Effector memory CD4-positive, alpha-beta T cell (primary cell): ENCODE measurements at regions not wholly inside any gene's neighbourhood (a gene's known extent, or its start where the extent isn't known, plus 50 kb on each side); places are given as distances from the start of the nearest gene placed in this dataset.

ENCODE experiments used
- DNase-seq, 3 donors: peaks; one replicate each; pipeline ENCODE4 v3.0.0-alpha.2; 2020
- H3K27ac ChIP-seq: 2 replicates; pipeline ENCODE4 v1.7.0; 2013; ENCODE audit warnings: mild to moderate bottlenecking, low read length, moderate library complexity; ENCODE audit not compliant: insufficient read depth, poor library complexity, severe bottlenecking
- H3K27me3 ChIP-seq: replicated peaks from 2 replicates; pipeline ENCODE4 v1.7.0; 2013; ENCODE audit warnings: mild to moderate bottlenecking, low read length; ENCODE audit not compliant: insufficient read depth, control insufficient read depth, poor library complexity, severe bottlenecking
- H3K36me3 ChIP-seq: 2 replicates; pipeline ENCODE4 v1.7.0; 2013; ENCODE audit warnings: mild to moderate bottlenecking, low read length, moderate library complexity; ENCODE audit not compliant: control insufficient read depth, insufficient read depth
- H3K4me1 ChIP-seq: 2 replicates; pipeline ENCODE4 v1.7.0; 2013; ENCODE audit warnings: low read length, mild to moderate bottlenecking; ENCODE audit not compliant: control insufficient read depth, insufficient read depth, poor library complexity, severe bottlenecking
- H3K4me3 ChIP-seq: 2 replicates; pipeline ENCODE4 v1.7.0; 2013; ENCODE audit warnings: low read length, low read depth, mild to moderate bottlenecking; ENCODE audit not compliant: insufficient read depth, poor library complexity, severe bottlenecking
- H3K9me3 ChIP-seq: 2 replicates; pipeline ENCODE4 v1.7.0; 2013; ENCODE audit warnings: mild to moderate bottlenecking, low read length, moderate library complexity; ENCODE audit not compliant: control insufficient read depth

DNA sequence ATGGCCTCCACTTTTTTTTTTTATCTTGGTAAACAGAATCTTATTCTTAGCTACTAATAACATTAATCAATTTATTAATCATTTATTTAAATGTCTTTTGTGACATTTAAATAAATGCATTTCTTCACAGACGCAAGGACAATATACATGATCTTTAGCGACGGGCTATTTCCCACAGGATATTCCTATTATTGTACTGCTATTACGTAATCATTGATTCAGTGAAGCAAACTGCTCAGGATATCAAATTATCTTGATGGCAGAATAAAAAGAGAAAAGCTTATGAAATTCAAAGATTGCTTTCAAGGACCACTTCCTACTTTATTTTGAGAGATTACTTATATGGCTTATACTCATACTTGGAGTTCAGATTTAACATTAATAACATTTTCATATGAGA, 114.1 kb downstream of the FAM9B start:
- DNase-seq, result no peak
- H3K27ac ChIP-seq, result no peak overlapping the region
- H3K4me1 ChIP-seq, result no peaks in the 10 kb centered on the region
- no peaks in the 10 kb centered on the region for H3K27me3 ChIP-seq
- H3K4me3 ChIP-seq, result no peak overlapping the region
- H3K9me3 ChIP-seq, result no peaks in the 10 kb centered on the region
- no peaks in the 10 kb centered on the region for H3K36me3 ChIP-seq

DNA sequence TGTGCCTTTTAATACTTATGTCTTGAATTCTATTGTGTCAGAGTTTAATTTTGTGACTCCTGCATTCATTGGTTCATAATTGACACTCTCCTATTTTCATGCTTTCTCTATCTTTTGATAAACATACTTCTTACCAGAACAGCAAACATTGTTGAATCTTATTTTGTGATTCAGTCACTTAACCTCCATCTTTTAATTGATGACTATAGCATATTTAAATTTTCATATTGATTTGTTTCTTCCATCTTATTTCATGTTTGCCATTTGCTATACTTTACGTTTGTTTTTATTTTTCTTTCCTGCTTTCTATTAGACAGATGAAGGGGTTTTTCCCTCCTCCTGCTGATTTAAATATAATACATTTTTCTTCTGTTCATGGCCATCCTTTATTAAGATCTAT, 115.5 kb upstream of the FAM9A start:
- Histone ChIP-seq H3K27ac (no peak overlapping the region), H3K4me1 (no peaks in the 10 kb centered on the region)

DNA sequence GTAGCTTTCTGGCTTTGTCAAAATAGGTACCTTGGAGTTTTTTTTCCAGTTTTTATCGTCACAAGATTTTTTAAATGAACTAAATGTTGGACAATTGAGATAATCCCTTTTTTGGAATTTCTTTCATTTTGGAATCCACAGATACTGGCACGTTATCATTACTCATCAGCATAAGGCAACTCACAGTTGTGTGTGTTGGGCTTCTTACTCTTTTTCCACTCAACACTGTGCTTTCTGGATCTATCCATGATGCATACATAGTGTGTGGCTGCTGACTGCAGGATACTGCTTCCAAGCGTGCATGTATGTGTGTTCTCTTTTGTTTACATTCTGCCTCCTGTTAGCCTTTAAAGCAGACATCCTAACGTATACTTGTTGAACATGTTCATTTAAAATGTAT, 113.5 kb upstream of the FAM9A start:
- Histone ChIP-seq H3K27me3 (no peaks in the 10 kb centered on the region), H3K9me3 (no peaks in the 10 kb centered on the region), H3K4me1 (no peaks in the 10 kb centered on the region), H3K27ac (no peak overlapping the region), H3K36me3 (no peaks in the 10 kb centered on the region), H3K4me3 (no peak overlapping the region)
- DNase-seq, result no peak

More for the DNA sequence above, 115.5 kb upstream of the FAM9A start:
- DNase-seq, result no peak
- H3K27me3 ChIP-seq, result no peaks in the 10 kb centered on the region
- no peak overlapping the region for H3K4me3 ChIP-seq
- no peaks in the 10 kb centered on the region for H3K36me3 ChIP-seq
- no peaks in the 10 kb centered on the region for H3K9me3 ChIP-seq

DNA sequence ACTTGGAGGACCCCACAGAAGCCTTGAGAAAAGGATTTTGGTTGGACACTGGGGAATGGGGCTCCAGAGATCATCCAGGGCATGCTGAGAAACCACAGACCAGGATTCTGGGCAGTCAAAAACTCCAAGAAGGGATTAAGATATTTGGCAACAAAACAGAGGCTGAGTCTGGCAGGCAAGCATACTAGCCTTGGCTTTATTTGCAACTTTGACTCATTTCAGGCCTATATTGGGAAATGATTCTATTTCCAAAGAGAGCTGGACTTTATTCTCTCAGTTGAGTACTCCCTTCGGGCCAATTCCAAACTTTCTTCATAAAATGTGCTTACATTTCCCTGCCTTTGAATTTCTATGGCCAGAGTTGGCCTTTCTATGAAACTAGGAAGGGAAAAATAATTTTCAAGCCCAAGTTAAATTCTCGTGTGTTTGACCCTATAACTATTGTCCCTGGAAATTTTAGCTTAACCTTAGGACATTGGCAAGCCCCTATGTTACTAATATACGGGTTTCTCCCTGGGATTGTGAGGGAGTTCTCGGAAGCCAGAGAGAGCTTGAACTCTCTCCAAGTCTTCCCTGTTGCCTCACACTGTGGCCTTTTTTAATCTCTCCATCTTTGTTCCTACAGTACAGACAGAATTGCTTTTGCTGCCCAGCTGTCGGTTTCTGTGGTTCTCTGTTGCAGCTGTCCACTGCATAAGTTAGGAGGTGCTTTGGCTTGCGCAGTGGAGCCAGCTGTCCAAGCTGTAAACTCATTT, 112.6 kb upstream of the FAM9A start:
- no peaks in the 10 kb centered on the region for H3K36me3 ChIP-seq
- no peak overlapping the region for H3K27ac ChIP-seq
- no peaks in the 10 kb centered on the region for H3K27me3 ChIP-seq
- H3K4me3 ChIP-seq, result no peak overlapping the region
- no peaks in the 10 kb centered on the region for H3K9me3 ChIP-seq
- H3K4me1 ChIP-seq, result no peaks in the 10 kb centered on the region
- no peak for DNase-seq

DNA sequence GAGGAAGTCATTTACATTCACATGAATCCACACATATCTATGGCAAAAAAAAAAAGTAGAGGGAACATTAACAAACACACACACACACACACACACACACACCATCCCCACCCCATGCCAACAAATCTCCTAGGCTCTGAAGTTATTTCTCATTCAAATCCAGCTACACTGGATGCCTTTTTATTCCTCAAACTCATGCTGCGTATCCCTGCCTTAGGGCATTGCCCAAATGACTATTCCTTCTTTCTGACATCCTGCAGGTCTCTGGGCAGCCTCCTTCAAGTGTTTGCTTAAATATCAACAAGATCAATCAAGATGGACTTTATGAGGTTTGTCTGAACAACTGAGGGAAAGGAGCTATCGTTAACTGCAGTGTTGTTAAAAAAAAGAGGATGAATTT, 106.5 kb upstream of the FAM9A start:
- Histone ChIP-seq H3K27ac (no peak overlapping the region), H3K4me1 (no peaks in the 10 kb centered on the region), H3K27me3 (no peaks in the 10 kb centered on the region), H3K9me3 (no peaks in the 10 kb centered on the region), H3K4me3 (no peak overlapping the region), H3K36me3 (no peaks in the 10 kb centered on the region)
- no peak for DNase-seq

DNA sequence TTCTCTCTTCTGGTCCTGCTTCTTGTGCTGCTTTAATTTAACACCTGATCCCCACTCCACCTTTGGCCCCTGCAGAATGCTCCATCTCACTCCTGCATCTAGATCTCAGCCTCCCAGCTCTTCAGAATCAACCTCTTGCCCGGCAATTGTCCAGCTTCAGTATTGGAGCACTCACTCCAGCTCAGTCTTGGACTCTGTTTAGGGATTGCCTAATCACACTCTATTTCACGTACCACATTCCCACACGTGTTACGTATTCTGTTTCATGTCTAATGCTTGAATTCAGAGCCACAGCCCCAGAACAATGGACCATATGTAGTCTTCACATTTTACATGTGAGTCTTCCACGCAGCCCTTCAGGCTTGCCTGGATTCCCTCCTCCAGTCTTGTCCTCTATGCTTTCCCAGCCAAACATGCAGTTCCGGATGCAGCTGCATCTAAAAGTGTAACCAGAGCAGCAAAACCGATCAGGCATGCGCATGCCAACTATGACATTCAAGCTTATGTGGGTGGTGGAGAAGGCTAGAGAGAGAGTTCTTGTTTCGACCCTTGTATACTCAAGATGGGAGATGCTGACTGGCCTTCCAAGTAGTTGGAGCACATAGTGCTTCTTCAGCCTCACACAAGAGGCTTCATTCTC, 105.2 kb upstream of the FAM9A start:
- Histone ChIP-seq H3K27ac (no peak overlapping the region), H3K27me3 (no peaks in the 10 kb centered on the region), H3K9me3 (no peaks in the 10 kb centered on the region), H3K4me3 (no peak overlapping the region), H3K4me1 (no peaks in the 10 kb centered on the region), H3K36me3 (no peaks in the 10 kb centered on the region)
- DNase-seq, result no peak

DNA sequence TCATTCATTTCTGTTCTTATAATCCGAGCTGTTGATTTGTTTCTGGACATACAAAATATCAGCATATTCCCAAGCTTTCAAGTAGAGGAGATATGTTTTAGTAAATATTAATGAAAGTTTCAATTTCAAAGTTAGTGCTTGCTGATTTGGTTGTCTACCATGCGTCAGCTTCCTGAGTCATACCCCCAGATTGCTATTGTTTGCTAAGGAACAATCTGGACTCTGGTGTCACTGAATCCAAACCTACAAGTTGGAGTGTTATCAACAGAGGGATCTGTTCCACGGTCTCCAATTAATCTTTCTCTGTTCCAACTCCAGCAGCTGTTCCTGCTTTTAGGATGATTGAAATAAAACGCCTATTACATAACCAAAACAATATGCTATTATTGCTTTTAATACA, 96.1 kb upstream of the FAM9A start:
- DNase-seq, result no peak
- H3K27me3 ChIP-seq, result no peaks in the 10 kb centered on the region
- H3K27ac ChIP-seq, result no peak overlapping the region
- no peak overlapping the region for H3K4me3 ChIP-seq
- no peaks in the 10 kb centered on the region for H3K9me3 ChIP-seq
- no peaks in the 10 kb centered on the region for H3K4me1 ChIP-seq
- no peaks in the 10 kb centered on the region for H3K36me3 ChIP-seq

DNA sequence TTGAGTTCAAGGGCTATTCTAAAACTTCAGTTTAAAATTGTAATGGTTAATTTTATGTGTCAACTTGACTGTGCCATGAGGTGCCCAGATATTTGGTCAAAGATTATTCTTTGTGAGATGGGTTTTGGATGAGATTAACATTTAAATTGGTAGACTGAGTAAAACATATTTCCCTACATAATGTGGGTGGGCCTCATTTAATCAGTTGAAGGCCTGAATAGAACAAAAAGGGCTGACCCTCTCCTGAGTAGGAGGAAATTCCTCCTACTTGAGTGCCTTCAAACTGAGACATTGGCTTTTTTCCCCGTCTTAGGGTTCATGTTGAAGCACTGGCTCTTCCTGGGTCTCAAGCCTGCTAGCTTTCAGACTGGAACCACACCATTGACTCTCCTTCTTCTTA, 89.6 kb upstream of the FAM9A start:
- Histone ChIP-seq H3K27ac (no peak overlapping the region), H3K4me3 (no peak overlapping the region), H3K27me3 (no peaks in the 10 kb centered on the region), H3K4me1 (no peaks in the 10 kb centered on the region), H3K36me3 (no peaks in the 10 kb centered on the region), H3K9me3 (no peaks in the 10 kb centered on the region)
- DNase-seq, result no peak

DNA sequence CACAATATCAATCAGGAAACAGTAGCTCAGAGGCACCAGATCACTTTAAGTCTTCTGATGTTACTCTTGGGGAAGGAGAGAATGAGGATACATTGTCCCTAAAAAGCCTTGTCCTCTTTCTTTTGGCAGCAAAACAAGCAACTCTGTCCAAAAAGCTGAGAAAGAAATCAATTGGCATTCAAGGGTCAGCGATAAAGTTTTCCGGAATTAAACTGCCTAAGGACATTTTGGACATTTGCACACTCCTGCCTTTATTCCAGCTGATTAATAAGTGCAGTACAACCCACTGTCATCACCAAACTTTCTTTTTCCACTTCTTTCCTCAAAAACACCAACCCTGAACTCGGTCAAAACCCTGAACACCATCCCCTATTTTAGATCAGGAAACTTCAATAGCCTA, 85.8 kb upstream of the FAM9A start:
- Histone ChIP-seq H3K9me3 (no peaks in the 10 kb centered on the region), H3K27ac (no peak overlapping the region), H3K4me3 (no peak overlapping the region), H3K27me3 (no peaks in the 10 kb centered on the region), H3K4me1 (no peaks in the 10 kb centered on the region), H3K36me3 (no peaks in the 10 kb centered on the region)
- no peak for DNase-seq

DNA sequence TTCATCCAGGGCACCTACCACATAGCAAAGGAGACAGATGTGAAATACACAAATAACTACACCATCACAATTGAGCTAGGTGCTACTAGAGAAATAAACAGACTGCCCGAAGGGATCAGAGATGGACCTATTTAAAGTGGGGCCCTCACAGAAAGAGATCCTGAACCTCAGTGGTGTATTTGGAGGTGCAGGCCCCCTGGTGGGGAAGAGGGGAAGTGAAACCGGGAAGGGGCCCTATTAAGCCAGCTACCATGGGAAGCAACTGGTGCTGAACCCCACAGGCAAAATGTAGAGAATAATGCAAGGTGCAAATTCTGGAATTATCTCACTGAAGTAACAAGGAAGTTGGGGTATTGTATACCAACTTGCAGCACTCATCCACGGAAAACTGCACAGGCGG, 78.6 kb upstream of the FAM9A start:
- no peaks in the 10 kb centered on the region for H3K36me3 ChIP-seq
- DNase-seq, result peak in 1 of 3 donors; percentile 1
- no peak overlapping the region for H3K4me3 ChIP-seq

More for the DNA sequence above, 78.6 kb upstream of the FAM9A start:
- H3K27ac ChIP-seq, result no peak overlapping the region
- H3K27me3 ChIP-seq, result no peaks in the 10 kb centered on the region
- no peaks in the 10 kb centered on the region for H3K4me1 ChIP-seq
- no peaks in the 10 kb centered on the region for H3K9me3 ChIP-seq
